Astrocyte (in vitro differentiated cells and primary cell): ENCODE measurements at regions not wholly inside any gene's neighbourhood (a gene's known extent, or its start where the extent isn't known, plus 50 kb on each side); places are given as distances from the start of the nearest gene placed in this dataset.

ENCODE experiments used
- EZH2 ChIP-seq: IDR thresholded peaks from 2 replicates; pipeline ENCODE4 v1.6.1; 2012; ENCODE audit warnings: mild to moderate bottlenecking, low read length, inconsistent platforms; ENCODE audit not compliant: insufficient read depth
- TF ChIP-seq, protein P1 (sequence below): IDR thresholded peaks from 2 replicates; pipeline ENCODE4 v1.5.1; 2011; ENCODE audit warnings: low read depth, mild to moderate bottlenecking, inconsistent platforms, low read length, moderate library complexity; ENCODE audit not compliant: insufficient read depth

- TF ChIP-seq, protein P1, sequence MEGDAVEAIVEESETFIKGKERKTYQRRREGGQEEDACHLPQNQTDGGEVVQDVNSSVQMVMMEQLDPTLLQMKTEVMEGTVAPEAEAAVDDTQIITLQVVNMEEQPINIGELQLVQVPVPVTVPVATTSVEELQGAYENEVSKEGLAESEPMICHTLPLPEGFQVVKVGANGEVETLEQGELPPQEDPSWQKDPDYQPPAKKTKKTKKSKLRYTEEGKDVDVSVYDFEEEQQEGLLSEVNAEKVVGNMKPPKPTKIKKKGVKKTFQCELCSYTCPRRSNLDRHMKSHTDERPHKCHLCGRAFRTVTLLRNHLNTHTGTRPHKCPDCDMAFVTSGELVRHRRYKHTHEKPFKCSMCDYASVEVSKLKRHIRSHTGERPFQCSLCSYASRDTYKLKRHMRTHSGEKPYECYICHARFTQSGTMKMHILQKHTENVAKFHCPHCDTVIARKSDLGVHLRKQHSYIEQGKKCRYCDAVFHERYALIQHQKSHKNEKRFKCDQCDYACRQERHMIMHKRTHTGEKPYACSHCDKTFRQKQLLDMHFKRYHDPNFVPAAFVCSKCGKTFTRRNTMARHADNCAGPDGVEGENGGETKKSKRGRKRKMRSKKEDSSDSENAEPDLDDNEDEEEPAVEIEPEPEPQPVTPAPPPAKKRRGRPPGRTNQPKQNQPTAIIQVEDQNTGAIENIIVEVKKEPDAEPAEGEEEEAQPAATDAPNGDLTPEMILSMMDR: no peak
- TF ChIP-seq EZH2: no peak
These were observed 121.1 kb upstream of the HDGFL1 start for GRCh38 chr6:22448291-22448711.
